COLO829 (cell line): ENCODE measurements at regions not wholly inside any gene's neighbourhood (a gene's known extent, or its start where the extent isn't known, plus 50 kb on each side); places are given as distances from the start of the nearest gene placed in this dataset.

Experiments used
- DNase-seq: peaks from one replicate; pipeline ENCODE4 v3.0.0; 2012; ENCODE audit warnings: low spot score

DNA sequence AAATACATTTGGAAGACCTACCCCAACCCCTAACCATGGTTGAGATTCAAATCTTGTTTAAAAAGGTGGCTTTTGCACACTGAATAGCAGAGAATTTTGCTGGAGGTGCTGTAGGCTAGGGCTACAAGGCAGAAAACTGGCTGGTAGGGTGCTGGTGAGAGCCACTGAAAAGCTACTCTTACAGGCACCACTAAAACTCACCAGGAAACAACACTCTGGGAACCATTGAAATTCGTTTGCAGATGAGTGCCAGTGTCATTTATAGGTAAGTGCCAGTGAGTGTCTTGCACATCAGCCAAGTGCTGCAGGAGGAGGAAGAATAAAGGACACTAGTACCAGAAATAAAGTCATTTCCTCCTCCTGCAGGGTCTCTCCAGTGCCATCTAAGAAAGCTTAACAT, 610.2 kb downstream of the ZNF385D start:
- no peak for DNase-seq

DNA sequence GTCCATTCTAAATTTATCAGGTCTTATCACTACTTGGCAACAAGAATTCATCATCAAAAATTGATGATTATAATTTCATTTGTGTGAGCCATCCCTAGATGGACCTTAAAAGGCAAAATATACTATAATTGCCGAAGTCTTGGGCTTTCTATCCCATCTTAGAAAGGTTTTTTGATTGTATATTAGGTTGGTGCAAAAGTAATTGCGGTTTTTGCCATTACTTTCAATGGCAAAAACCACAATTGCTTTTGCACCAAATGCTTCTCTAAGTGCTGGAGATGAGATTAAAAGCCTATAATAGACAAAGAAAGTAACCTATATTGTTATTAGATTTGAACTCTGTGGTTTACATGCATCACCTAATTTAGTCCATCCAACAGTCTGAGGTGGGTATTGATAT, 612.9 kb downstream of the ZNF385D start:
- DNase-seq = no peak

DNA sequence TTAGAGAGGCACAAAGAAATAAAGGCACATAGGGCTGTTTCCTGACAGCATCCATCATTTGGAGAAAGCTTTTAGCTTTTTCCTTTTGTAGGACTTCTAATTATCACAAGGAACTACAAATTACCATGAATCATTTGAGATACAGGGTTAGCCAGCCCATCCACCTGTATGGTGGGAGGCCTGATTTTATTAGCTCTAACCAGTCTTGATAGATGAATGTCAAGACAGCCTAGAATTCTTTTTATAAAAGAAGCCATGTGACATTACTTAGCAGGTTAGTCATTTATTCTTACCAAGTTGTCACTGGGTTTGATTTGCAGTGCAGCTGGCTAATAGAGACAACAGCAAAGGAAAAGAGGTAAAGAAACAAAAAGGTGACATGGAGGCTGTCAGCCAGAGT, 618.1 kb downstream of the ZNF385D start:
- no peak for DNase-seq

DNA sequence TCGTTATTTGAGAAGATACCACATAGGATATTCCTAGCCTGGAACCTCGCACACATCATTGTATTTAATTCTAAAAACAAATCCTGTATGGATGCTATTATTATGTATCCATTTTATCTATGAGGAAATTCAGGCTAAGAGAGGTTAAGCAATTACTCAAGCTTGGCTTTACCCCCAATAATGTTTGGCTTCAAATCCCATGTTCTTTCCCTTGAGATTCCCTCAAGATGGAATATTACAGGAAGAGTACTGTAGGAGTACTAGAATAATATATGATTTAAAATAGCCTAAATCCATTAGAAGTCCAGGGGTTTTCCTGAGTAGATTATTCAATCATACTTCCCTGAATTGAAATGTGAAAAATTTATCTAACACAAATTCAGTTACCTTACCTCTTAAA, 630.2 kb downstream of the ZNF385D start:
- no peak for DNase-seq

DNA sequence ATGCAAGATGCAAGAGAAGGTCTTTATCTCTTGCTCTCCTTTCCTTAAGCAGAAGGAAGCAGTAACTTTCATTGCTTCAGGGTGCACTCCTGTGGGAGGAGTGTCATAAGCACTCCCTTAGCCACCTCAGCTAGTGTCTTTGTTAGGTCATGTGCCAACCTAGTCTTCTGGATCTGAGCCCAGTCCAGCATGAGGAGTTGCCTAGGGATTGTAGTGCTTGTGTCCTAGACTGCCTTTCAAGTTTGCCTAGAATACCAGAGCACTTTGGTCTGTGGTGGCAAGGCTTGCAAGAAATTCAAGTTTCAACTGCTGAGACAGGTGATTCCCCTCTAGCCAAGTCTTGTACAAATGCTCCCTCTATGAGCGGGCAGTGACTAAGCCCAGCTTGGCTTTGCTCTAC, 633.6 kb downstream of the ZNF385D start:
- no peak for DNase-seq

DNA sequence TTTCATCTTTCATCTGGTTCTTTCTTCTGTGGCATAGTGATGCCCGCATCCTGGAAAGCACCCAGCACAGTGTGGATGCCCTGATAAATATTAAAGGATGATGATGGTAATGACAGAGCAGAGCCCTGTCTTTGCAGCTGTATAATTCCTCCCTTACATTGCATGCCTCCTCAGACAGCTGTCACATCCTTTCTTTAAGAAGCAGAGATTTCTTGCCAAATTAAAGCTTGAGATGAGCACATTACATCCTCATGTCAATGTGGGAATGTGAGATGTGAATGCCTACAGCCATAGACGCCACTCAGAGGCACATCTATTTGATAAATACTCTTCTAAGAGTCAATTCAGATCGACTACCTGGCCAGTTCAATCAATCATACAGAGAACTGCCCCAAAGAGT, 642.0 kb downstream of the ZNF385D start:
- DNase-seq = no peak

DNA sequence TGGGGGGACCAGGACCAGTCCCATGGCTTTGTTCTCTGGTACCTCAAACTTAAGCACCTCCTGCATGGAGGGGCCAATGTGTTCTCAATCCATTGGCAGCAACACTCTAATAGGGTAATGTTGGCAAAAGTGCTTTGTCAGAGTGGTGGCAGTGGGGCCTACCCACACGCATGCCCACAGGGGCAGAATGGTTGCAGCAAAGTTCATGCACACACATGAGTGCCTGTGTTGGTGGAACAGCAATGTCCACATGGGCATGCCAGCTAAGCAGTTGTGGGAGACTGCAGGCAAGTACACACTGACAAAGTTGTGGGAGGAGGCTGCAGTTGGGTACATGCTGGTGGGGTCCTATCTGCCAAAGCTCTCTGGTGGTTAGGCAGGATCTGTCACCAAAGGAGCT, 645.2 kb downstream of the ZNF385D start:
- no peak for DNase-seq

DNA sequence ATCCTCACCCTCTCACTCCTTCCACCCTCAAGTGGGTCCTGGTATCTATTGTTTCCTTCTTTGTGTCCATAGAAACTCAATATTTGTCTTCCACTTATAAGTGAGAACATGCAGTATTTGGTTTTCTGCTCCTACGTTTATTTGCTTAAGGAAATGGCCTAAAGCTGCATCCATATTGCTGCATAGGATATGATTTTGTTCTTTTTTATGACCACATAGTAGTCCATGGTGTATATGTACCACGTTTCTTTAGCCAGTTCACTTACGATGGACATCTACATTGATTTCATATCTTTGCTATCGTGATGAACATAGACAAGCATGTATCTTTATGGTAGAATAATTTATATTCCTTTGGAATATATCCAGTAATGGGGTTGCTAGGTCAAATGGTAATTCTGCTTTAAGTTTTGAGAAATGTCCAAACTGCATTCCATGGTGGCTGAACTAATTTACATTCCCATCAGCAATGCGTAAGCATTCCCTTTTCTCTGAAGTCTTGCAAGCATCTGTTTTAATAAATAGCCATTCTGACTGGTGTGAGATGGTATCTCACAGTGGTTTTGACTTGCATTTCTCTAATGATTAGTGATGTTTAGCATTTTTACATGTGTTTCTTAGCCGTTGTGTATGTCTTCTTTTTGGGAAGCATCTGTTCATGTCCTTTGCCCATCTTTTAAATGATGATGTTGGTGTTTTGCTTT, 650.2 kb downstream of the ZNF385D start:
- no peak for DNase-seq

DNA sequence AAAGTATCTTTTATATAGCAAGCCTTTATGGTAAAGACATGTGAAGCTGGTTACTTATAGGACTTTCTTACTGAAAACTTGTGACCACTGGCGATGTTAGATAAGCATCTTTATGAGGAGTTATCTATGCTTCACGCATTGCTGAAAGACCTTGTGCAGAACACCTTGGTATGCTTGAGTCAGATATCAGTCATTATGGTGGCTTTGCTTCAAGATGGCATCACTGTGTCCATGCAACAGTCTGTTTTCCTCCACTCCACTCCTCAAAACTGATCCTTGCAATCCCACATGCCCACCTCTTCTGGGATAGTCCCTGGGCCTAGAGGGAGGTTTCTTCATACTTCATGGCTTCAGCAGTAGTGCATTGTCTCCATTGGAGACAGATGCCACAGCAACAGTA, 656.3 kb downstream of the ZNF385D start:
- DNase-seq = no peak

DNA sequence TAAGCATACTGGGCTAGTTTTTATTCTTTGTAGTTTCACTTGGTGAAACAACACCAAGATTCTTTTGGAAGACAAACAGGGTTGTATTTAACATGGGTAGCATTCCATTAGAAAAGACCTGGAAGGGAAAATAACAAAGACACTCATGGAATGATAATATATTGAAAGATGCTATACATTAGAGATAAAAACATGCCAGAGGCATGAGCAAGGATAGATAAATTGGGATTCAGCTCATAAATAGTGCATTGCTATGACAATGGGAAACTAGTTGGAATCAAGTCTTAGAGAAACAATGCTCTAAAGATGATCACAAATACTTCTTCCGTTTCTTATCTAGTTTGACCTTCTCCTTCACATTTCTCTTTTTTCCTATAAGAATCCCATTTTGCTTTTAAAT, 677.4 kb downstream of the ZNF385D start:
- DNase-seq = no peak

DNA sequence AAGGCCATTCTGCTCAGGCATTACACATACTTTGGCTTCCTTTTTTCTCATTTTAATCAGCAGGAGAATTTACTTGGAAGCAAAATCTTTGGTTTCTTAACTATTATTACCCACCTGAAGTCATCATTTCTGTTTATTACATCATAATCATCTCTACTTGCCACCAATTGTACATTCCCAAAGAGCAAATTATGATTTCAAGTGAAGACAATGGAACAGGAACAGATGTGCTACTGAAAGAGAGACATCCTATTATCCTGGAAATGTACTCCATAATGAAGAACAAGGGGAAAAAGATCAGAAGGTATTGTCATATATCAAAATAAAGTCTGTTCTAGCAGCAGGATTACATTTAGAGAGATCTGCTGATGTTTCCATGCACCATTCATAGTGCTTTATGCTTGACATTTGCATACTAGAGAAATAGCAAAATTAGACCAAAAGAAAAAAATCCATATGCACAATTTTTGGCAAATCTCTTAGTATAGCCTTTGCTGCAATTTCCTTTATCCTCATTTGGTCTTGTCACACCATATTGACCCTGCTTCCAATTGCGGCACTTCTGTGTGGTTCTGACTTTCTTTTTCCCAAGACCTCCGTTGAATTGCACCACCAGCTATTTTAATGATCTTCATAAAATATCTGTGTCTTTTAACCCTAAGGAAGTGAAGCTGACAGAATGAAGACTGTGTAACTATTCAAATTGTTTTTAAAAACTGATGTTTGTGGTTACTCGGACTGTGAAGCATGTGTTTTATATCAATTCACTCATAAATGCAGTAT, 683.8 kb downstream of the ZNF385D start:
- no peak for DNase-seq

DNA sequence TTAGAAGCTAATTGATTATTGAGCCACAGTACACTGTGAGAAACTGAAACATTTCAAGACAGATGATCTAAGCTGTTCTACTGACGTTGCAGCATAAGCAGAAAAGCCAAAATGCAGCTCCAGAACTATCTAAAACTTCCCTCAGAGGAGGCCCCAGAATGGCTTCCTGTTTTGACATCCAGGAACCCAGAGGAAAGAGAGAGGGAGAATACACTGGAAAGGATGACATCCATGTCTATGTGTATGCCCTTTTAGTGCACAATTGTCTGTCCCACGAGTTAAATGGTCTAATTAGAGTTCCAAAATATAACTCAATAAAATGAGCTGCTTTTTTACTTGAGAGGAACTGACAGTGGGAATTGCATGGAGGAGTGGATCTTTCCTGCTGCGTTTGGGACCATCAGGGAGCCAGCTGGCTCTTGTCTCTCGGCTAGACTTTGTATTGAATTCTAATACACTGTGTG, 688.1 kb downstream of the ZNF385D start:
- no peak for DNase-seq

DNA sequence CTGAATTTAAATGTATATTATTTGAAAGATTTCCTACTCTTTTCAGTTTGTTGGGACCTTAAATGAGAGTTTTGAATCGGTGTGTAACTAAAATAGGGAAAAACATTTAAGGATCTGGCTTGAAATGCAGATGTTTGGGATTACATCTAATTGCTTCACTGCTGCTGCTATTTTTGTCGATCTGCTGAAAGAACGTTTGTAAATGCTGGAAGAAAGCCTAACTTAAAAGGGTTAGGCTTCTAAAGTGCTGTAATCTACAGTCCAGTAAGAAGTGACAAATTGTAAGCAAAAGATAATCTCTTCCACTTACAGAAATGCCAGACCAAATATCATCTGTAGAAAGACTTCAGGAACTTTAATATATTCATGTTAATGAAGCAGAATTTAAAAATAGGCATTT, 691.6 kb downstream of the ZNF385D start:
- no peak for DNase-seq

DNA sequence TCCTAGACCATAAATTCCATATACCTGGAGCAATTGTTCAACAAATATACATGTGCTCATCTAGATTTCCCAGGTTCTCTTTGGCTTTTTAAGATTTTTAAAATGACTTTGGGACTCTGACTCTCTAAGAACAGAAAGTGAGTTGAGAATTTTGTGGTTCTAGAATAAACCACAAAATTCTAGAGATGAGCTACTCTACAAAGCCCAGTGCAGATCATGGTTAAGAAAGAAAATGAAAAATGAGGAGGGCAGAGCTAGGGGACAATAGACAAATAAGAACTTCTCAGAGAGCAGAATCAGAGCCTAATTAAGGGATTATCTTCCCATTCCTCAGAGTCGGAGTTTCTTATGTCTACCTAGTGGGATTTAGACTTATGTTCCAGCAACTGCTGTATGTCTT, 694.7 kb downstream of the ZNF385D start:
- no peak for DNase-seq

DNA sequence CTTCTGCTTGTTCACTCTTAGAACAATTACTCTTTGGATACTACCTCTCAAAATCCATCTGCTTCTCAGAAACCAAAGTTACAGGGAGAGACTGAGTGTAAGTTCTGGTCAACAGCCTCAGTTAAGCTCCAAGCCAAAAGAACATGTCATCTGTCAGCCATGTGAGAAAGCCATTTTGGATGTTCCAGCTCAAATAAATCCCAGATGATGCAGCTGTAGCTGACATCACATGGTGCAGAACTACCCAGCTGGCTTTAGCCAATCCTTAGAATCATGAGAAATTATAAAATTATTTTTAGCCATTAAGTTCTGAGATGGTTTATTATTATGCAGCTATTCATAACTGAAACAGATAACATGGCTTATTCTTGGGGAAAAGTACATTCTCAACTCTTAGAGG, 696.0 kb downstream of the ZNF385D start:
- DNase-seq = no peak

DNA sequence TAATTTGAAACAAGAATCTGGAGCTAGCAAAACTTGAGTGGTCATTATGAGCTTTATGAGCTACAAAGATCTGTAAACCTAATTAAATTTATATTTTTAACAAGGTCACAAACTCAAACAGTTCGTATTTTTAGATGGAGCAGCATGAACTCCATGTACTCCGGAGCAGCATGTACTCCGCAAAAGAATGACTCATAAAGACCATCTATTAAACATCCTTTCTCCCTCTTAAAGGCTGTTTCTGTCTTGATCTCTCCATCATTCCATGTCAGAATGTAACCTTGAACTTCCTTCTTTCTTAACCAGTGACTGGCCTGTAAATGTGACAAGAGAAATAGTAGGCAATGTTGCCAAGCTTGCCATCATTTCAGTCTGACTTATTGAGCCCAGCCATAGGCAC, 696.9 kb downstream of the ZNF385D start:
- no peak for DNase-seq

DNA sequence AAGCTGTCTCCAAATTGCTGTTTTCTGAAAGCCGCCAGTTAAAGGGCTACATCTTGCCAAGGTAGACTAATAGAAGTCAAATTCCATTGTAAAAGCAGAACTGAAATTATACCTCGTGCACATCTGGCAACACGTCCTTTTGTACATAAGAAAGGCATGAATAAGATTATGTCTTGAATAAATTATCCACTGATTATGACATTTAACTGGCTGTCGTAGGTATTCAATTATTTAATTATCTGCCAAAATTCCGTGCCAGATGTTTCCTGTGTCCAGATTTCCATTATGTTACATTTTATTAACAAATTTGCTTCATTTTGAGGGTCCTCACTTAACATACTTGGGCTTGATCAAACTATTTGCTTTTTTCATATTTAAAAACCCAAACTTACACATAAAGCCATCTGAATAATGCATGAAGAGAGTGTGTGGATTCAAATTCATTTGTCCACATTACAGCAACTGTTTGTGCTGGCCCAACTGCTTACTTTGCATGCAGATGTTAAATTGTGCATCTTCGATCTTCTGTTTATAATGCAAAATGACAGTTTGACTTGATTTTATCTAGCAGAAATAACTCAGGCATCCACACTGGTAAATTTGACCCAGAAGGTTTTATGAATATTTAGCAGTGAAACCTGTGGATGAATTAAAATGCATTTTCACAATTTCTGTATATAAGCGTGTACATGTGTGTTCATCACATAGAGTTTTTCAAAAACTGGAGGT, 701.5 kb downstream of the ZNF385D start:
- no peak for DNase-seq

DNA sequence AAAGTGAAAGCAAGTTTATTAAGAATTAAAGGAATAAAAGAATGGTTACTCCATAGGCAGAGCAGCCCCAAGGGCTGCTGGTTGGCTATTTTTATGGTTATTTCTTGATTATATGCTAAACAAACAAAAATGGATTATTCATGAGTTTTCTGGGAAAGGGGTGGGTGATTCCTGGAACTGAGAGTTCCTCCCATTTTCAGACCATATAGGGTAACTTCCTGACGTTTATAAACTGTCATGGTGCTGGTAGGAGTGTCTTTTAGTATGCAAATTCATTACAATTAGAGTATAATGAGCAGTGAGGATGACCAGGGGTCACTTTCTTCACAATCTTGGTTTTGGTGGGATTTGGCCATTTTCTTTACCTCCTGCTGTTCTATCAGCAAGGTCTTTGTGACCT, 707.9 kb downstream of the ZNF385D start:
- DNase-seq = no peak

DNA sequence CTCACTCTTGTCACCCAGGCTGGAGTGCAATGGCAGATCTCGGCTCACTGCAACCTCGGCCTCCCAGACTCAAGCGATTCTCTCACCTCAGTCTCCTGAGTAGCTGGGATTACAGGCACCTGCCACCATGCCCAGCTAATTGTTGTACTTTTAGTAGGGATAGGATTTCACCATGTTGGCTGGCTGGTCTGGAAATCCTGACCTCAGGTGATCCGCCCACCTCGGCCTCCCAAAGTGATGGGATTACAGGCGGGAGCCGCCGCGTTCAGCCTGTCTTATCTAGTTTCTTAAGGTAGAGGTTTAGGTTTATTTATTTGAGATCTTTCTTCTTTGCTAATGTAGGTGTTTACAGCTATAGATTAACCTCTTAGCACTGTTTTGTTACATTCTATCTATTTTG, 708.8 kb downstream of the ZNF385D start:
- DNase-seq = no peak

DNA sequence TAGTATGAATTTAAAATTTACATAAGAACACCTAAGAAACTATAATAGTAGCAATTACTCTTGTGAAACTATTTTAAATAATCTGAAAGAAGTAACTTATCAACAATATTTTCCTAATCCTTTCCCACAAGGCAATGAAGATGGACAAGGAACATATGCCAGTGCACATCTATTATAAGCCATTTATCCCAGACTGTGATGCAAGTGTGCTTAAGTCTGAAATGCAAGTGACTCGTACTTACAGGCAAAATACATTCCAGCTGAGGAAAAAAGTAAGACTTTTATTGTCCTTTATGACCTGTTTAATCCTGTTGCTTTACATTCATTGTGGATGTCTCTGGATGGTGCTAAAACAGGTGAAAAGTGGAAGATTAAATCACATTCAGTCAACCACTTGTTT, 709.4 kb downstream of the ZNF385D start:
- DNase-seq = no peak

DNA sequence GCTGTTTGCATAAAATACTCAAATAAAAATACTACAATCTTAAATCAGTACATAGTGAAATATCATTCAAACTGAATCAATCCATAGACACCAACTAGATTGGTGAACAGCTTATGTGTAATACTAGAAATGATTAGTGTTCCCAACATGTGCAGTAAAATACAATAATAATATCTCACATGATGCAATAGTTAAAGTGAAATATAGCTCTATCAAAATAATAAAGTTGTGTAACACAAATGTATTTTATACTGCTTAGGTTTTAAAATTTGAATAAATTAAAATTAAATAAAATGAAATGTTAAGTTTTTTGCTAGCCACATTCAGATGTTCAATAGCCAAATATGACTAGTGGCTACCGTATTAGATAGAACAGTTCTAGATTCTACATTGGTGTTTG, 714.1 kb downstream of the ZNF385D start:
- no peak for DNase-seq

DNA sequence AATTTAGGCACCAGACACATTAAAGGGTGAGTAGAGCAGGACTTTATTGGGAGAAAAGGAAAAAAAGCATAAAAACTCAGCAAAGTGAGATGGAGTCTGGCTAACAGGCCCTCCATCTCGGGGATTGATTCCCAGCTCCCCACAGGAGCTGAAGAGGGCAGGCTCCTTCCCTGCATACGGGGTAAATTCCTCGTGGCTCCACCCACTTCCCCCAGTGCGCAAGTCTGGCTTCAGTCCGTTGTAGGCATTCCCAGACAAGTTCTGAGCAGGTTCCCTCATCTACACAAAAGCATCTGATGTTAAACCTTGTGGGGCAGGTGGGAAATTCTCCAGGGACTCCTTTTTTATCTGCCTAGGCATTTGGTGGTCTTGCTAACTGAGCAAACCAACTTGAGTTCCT, 722.6 kb downstream of the ZNF385D start:
- no peak for DNase-seq

DNA sequence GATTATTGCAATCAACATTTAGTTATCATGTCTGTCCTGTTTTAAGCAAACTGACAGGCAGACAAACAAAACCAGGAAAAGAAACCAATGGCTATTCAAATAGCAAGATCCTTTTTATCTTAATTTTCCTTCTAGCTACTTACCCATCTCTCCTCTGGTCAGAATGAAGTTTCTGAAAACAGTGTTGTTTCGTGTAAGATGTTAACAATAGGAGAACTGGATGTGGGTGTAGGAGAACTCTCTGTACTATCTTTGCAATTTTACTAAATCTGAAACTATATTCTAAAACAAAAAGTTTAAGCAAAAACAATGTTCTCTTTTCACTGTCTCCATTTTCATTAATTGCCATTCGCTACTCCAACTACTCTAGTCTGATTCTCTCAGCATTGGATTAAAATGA, 726.4 kb downstream of the ZNF385D start:
- no peak for DNase-seq
